ENCODE measurements at regions not wholly inside any gene's neighbourhood (a gene's known extent, or its start where the extent isn't known, plus 50 kb on each side); places are given as distances from the start of the nearest gene placed in this dataset.

- H3F3A ChIP-seq (replicated peaks; ENCODE audit: low read depth) = no peaks in the 10 kb centered on the region
- DNase-seq (ENCODE audit: low spot score) (no peak), ATAC-seq (no peak)
- H3K36me3 ChIP-seq (ENCODE audit: insufficient read depth) = no peaks in the 10 kb centered on the region
- Mint-ChIP-seq H3K9me3 (no peaks in the 10 kb centered on the region), H3K4me3 (no peak overlapping the region), H3K36me3 (ENCODE audit: low read depth) (no peaks in the 10 kb centered on the region), H3K4me1 (peaks cover 13% of the 10 kb centered on the region), H3K27me3 (ENCODE audit: insufficient read depth, low read depth, poor library complexity) (peaks cover 2% of the 10 kb centered on the region), H3K27ac (no peak overlapping the region)
- H3K4me3 ChIP-seq = no peak overlapping the region
- no peak overlapping the region for H3K4me2 ChIP-seq
- H4K20me1 ChIP-seq (replicated peaks; ENCODE audit: insufficient read depth) = no peaks in the 10 kb centered on the region
- no peaks in the 10 kb centered on the region; the same call in 1 of the 2 replicates for H3K9me2 ChIP-seq (ENCODE audit: insufficient read depth)
- no peak overlapping the region for H3K27ac ChIP-seq (ENCODE audit: low read depth)
- H2AFZ ChIP-seq = no peak overlapping the region
- H3K4me1 ChIP-seq (ENCODE audit: insufficient read depth) = peaks cover 6% of the 10 kb centered on the region
- H3K79me2 ChIP-seq (replicated peaks; ENCODE audit: insufficient read depth) = no peaks in the 10 kb centered on the region
- H3K27me3 ChIP-seq (ENCODE audit: insufficient read depth) = no peaks in the 10 kb centered on the region
- no peak for TF ChIP-seq STAT1 (IDR thresholded peaks at IDR 0.05; ENCODE audit: unreplicated experiment)
- no peak for TF ChIP-seq ZNF331 (CRISPR knock-in tag; IDR thresholded peaks at IDR 0.05; ENCODE audit: low read depth)
- no peak for TF ChIP-seq REST (IDR thresholded peaks at IDR 0.05; ENCODE audit: unreplicated experiment)
- no peak for TF ChIP-seq CREB1 (CRISPR knock-in tag; IDR thresholded peaks at IDR 0.05; ENCODE audit: low read depth)
- no peak for TF ChIP-seq ETS1 (IDR thresholded peaks at IDR 0.05)
- no peak for TF ChIP-seq NANOG (IDR thresholded peaks at IDR 0.05; ENCODE audit: borderline replicate concordance)
Observed at GRCh38 chr3:107307205-107307604, 70.0 kb upstream of the CCDC54 start.

- Histone ChIP-seq H3K79me2 (replicated peaks; ENCODE audit: insufficient read depth) (no peaks in the 10 kb centered on the region), H3K4me3 (no peak overlapping the region), H3K36me3 (ENCODE audit: insufficient read depth) (no peaks in the 10 kb centered on the region), H3K4me1 (ENCODE audit: insufficient read depth) (no peaks in the 10 kb centered on the region; the same call in 1 of the 2 replicates), H3K27ac (ENCODE audit: low read depth) (no peak overlapping the region), H2AFZ (0 out of 2 replicates have a peak overlapping the region, but pooled peaks have one; percentile 3), H3K9me2 (ENCODE audit: insufficient read depth) (no peaks in the 10 kb centered on the region), H3K27me3 (ENCODE audit: insufficient read depth) (no peaks in the 10 kb centered on the region), H3F3A (replicated peaks; ENCODE audit: low read depth) (no peaks in the 10 kb centered on the region), H4K20me1 (replicated peaks; ENCODE audit: insufficient read depth) (no peaks in the 10 kb centered on the region), H3K4me2 (no peak overlapping the region)
- peak; percentile 74 for ATAC-seq
- DNase-seq (ENCODE audit: low spot score) = peak; percentile 30
- no peaks in the 10 kb centered on the region for H3K36me3 Mint-ChIP-seq (ENCODE audit: low read depth)
- H3K27ac Mint-ChIP-seq = no peak overlapping the region
- H3K27me3 Mint-ChIP-seq (ENCODE audit: insufficient read depth, low read depth, poor library complexity) = no peaks in the 10 kb centered on the region
- no peaks in the 10 kb centered on the region for H3K9me3 Mint-ChIP-seq
- no peak overlapping the region for H3K4me3 Mint-ChIP-seq
- H3K4me1 Mint-ChIP-seq = peaks cover 8% of the 10 kb centered on the region
- no peak for TF ChIP-seq JUNB (IDR thresholded peaks at IDR 0.05; ENCODE audit: unreplicated experiment)
- no peak for TF ChIP-seq EZH2 (IDR thresholded peaks at IDR 0.05; ENCODE audit: low read depth, unreplicated experiment)
- no peak for TF ChIP-seq REST (IDR thresholded peaks at IDR 0.05; ENCODE audit: unreplicated experiment)
- TF ChIP-seq NANOG (IDR thresholded peaks at IDR 0.05; ENCODE audit: borderline replicate concordance) = no peak
- TF ChIP-seq CREB1 (CRISPR knock-in tag; IDR thresholded peaks at IDR 0.05; ENCODE audit: low read depth) = no peak
- no peak for TF ChIP-seq ZNF114 (CRISPR knock-in tag; IDR thresholded peaks at IDR 0.05)
- TF ChIP-seq POLR2AphosphoS5 (IDR thresholded peaks at IDR 0.05; ENCODE audit: low read depth) = no peak
- TF ChIP-seq CTCF (conservative IDR thresholded peaks at IDR 0.05; ENCODE audit: low read depth in 2 of 2) = no peak
- TF ChIP-seq ZNF331 (CRISPR knock-in tag; IDR thresholded peaks at IDR 0.05; ENCODE audit: low read depth) = no peak
- no peak for TF ChIP-seq ETS1 (IDR thresholded peaks at IDR 0.05)
Observed at GRCh38 chr3:107308716-107309115, 68.5 kb upstream of the CCDC54 start.

All from GM23338 (cell line).